ENCODE measurements at regions not wholly inside any gene's neighbourhood (a gene's known extent, or its start where the extent isn't known, plus 50 kb on each side); places are given as distances from the start of the nearest gene placed in this dataset.
A peak's percentile ranks its signal among the peaks of the same experiment; 100 is the strongest.
"Not testable (repeated sequence)": the region's sequence is repeated elsewhere in the genome, so short reads cannot be mapped to it uniquely, and the experiment has no call there.

- no peak for TF ChIP-seq CTCF (IDR thresholded peaks at IDR 0.05; ENCODE audit: insufficient read depth, low read depth, low read length, missing control alignments)
- H3K4me3 ChIP-seq (ENCODE audit: low read length) = no peak overlapping the region
- DNase-seq (ENCODE audit: low read depth) = no peak
Measured at GRCh38 chr17:70599198-70599597, 429.9 kb downstream of the KCNJ2 start.

GRCh38 chr17:70599945-70600344 is 430.6 kb downstream of the KCNJ2 start:
- H3K4me3 ChIP-seq (ENCODE audit: low read length); DNase-seq (ENCODE audit: low read depth): not testable (repeated sequence)

GRCh38 chr17:70603226-70603625 is 433.9 kb downstream of the KCNJ2 start:
- TF ChIP-seq CTCF (IDR thresholded peaks at IDR 0.05; ENCODE audit: insufficient read depth, low read depth, low read length, missing control alignments) = no peak
- no peak for DNase-seq (ENCODE audit: low read depth)
- no peak overlapping the region for H3K4me3 ChIP-seq (ENCODE audit: low read length)

DNA sequence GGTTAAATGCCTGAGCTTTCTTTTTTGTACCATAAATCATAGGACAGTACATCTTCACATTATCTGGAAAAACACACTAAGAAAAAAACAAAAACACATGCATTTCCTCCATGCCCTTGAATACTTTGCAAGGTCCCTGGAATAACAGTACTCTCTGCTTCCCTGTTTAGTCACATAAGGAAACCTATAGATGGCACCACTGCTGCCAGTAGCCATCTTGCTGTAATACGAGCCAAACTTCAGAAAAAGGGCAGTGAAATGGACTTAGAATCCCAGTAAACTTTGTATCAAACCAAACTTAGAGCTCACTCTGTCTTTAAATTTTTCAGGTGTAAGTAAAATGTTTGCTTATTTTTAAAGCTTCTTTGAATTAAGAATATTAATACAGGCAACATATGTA is 435.5 kb downstream of the KCNJ2 start:
- peak; percentile 7 for TF ChIP-seq CTCF (IDR thresholded peaks at IDR 0.05; ENCODE audit: insufficient read depth, low read depth, low read length, missing control alignments)

DNA sequence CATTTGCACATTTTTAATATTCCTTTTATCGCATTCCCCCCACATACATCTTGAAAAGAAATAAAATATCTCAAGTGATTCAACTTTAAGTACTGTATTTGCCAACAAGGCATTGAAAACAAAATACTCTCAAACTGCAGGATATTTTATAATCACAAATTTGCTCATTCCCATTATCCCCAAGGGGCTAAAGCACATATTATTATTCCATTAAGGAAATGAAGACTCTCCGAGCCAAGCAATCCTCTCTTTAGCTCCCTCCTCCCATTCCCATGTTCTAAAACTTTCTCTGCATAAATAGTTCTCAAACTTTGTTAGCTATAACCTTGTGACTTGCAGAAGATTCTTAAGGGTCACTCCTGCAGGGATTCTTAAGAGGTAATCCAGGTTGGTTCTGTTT is 436.8 kb downstream of the KCNJ2 start:
- no peak overlapping the region for H3K4me3 ChIP-seq (ENCODE audit: low read length)
- DNase-seq (ENCODE audit: low read depth) = no peak
- TF ChIP-seq CTCF (IDR thresholded peaks at IDR 0.05; ENCODE audit: insufficient read depth, low read depth, low read length, missing control alignments) = no peak

More for the DNA sequence above, 435.5 kb downstream of the KCNJ2 start:
- H3K4me3 ChIP-seq (ENCODE audit: low read length) = no peak overlapping the region
- no peak for DNase-seq (ENCODE audit: low read depth)

DNA sequence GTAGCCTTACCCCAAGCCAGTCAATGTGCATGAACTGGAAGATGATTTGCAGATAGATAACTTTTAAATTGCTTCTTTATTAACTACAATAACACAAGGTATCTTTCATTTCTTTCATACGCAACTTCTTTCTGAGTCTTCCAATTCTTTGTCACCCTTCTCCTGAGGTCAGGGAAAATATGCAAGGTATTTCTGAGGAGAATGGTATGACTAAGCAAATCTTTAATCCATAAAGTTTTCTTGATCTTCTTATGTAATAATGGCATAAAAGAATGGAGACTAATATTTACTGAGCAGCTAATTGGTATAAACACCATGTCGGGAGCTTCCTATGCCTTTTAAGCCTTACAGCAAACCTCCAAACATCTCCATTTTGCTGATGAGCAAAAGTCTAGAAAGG is 438.9 kb downstream of the KCNJ2 start:
- no peak overlapping the region for H3K4me3 ChIP-seq (ENCODE audit: low read length)
- DNase-seq (ENCODE audit: low read depth) = peak; percentile 27
- no peak for TF ChIP-seq CTCF (IDR thresholded peaks at IDR 0.05; ENCODE audit: insufficient read depth, low read depth, low read length, missing control alignments)

DNA sequence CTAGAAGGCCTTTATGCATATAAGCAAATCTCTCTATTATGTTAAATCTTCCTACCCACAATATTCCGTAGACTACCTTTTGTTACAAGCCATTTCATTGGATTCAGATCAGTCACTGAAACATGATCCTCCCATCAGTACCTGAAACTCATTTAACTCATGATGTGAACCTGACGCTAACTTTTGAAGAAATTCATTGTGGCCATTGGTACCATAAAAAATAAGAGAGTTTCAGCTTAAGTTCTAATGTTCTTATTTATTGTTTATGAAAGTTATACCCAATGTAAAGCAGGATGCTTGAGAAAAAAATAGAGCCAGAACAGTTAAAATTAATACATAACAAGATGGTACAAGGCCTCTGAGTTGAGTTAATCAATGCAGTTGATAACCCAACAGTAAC is 439.6 kb downstream of the KCNJ2 start:
- DNase-seq (ENCODE audit: low read depth) = no peak
- H3K4me3 ChIP-seq (ENCODE audit: low read length) = no peak overlapping the region
- no peak for TF ChIP-seq CTCF (IDR thresholded peaks at IDR 0.05; ENCODE audit: insufficient read depth, low read depth, low read length, missing control alignments)

DNA sequence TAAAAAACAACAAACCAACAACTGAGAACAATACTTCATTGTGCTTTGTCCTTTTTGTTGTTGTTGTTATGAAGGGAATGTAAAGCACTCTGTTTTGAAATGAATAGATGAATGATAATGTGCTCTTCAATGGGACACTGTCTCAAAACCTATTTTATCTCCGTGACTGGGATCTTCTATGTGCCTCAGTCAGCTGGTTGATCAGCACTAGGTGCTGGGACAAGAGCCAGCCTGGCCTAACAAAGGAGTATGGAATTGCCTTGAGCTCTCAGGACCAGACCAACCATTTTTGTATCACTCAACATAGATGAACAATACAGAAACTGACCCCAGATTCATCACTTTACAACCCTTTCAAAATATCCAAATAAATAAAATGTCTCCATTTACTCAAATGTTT is 440.2 kb downstream of the KCNJ2 start:
- no peak overlapping the region for H3K4me3 ChIP-seq (ENCODE audit: low read length)
- TF ChIP-seq CTCF (IDR thresholded peaks at IDR 0.05; ENCODE audit: insufficient read depth, low read depth, low read length, missing control alignments) = no peak
- no peak for DNase-seq (ENCODE audit: low read depth)
